Neuronal stem cell (in vitro differentiated cells): ENCODE measurements at regions not wholly inside any gene's neighbourhood (a gene's known extent, or its start where the extent isn't known, plus 50 kb on each side); places are given as distances from the start of the nearest gene placed in this dataset.

ENCODE experiments used
- DNase-seq: peaks from one replicate; pipeline ENCODE4 v3.0.0-alpha.2; 2013; ENCODE audit warnings: low spot score
- H2AFZ ChIP-seq: one replicate; pipeline ENCODE4 v1.6.1; 2013; ENCODE audit warnings: mild to moderate bottlenecking, low read length, inconsistent platforms
- H2AK5ac ChIP-seq: 2 replicates; pipeline ENCODE4 v1.6.1; 2013; ENCODE audit warnings: low read depth, mild to moderate bottlenecking, inconsistent platforms, low read length, moderate library complexity, mixed read lengths
- H2BK120ac ChIP-seq: 2 replicates; pipeline ENCODE4 v1.6.1; 2013; ENCODE audit warnings: low read depth, mild to moderate bottlenecking, inconsistent platforms, low read length, moderate library complexity, mixed read lengths
- H2BK12ac ChIP-seq: one replicate; pipeline ENCODE4 v1.6.1; 2013; ENCODE audit warnings: low read length, inconsistent platforms
- H2BK15ac ChIP-seq: 2 replicates; pipeline ENCODE4 v1.6.1; 2013; ENCODE audit warnings: mild to moderate bottlenecking, low read length, inconsistent platforms, mixed read lengths
- H2BK5ac ChIP-seq: one replicate; pipeline ENCODE4 v1.6.1; 2013; ENCODE audit warnings: inconsistent platforms, mild to moderate bottlenecking, low read length, moderate library complexity
- H3K14ac ChIP-seq: one replicate; pipeline ENCODE4 v1.6.1; 2013; ENCODE audit warnings: low read length, inconsistent platforms
- H3K18ac ChIP-seq: 2 replicates; pipeline ENCODE4 v1.6.1; 2013; ENCODE audit warnings: low read length, inconsistent platforms
- H3K23ac ChIP-seq: 2 replicates; pipeline ENCODE4 v1.6.1; 2013; ENCODE audit warnings: low read depth, mild to moderate bottlenecking, mixed read lengths, low read length, inconsistent platforms; ENCODE audit not compliant: poor library complexity
- H3K27ac ChIP-seq: replicated peaks from 3 replicates; pipeline ENCODE4 v1.5.1; 2013; ENCODE audit warnings: low read length, inconsistent platforms
- H3K27me3 ChIP-seq, 3 experiments: 2 replicates each; pipeline ENCODE4 v1.6.1; 2013; ENCODE audit warnings: low read length in 3 of 3, mild to moderate bottlenecking in 2 of 3, inconsistent platforms in 1 of 3, low read depth in 1 of 3, mixed read lengths in 1 of 3, moderate library complexity in 1 of 3; ENCODE audit not compliant: control insufficient read depth in 3 of 3, insufficient read depth in 3 of 3
- H3K36me3 ChIP-seq, 2 donors: replicated peaks in 1 of 2; 2 replicates each; pipeline ENCODE4 v1.6.1; 2013; ENCODE audit warnings: low read length in 2 of 2; ENCODE audit not compliant: control insufficient read depth in 2 of 2, insufficient read depth in 2 of 2
- H3K4ac ChIP-seq: 2 replicates; pipeline ENCODE4 v1.6.1; 2013; ENCODE audit warnings: inconsistent platforms, mild to moderate bottlenecking, low read length, moderate library complexity
- H3K4me1 ChIP-seq, 2 donors: 1 replicate in 1 of 2; 2 replicates in 1 of 2; pipeline ENCODE4 v1.6.1; 2013; ENCODE audit warnings: low read length in 2 of 2, low read depth in 1 of 2; ENCODE audit not compliant: control insufficient read depth in 2 of 2, insufficient read depth in 1 of 2
- H3K4me2 ChIP-seq: one replicate; pipeline ENCODE4 v1.6.1; 2013; ENCODE audit warnings: mild to moderate bottlenecking, low read length, inconsistent platforms; ENCODE audit not compliant: insufficient read depth, poor library complexity, severe bottlenecking
- H3K4me3 ChIP-seq, 2 donors: 2 replicates each; pipeline ENCODE4 v1.5.1; 2013; ENCODE audit warnings: low read length in 2 of 2, mild to moderate bottlenecking in 2 of 2, inconsistent platforms in 1 of 2, moderate library complexity in 1 of 2
- H3K79me1 ChIP-seq: one replicate; pipeline ENCODE4 v1.6.1; 2013; ENCODE audit warnings: low read depth, mild to moderate bottlenecking, inconsistent platforms, low read length, moderate library complexity
- H3K9ac ChIP-seq: one replicate; pipeline ENCODE4 v1.6.1; 2013; ENCODE audit warnings: mild to moderate bottlenecking, low read depth, low read length, inconsistent platforms; ENCODE audit not compliant: poor library complexity
- H3K9me3 ChIP-seq, 2 donors: replicated peaks in 1 of 2; 2 replicates each; pipeline versions ENCODE3 to v1.6.1; 2013; ENCODE audit warnings: low read length in 2 of 2, mild to moderate bottlenecking in 2 of 2, inconsistent platforms in 1 of 2, low read depth in 1 of 2, mixed read lengths in 1 of 2, moderate library complexity in 1 of 2; ENCODE audit not compliant: control insufficient read depth in 2 of 2, insufficient read depth in 1 of 2
- H4K8ac ChIP-seq: one replicate; pipeline ENCODE4 v1.6.1; 2013; ENCODE audit warnings: low read depth, mild to moderate bottlenecking, inconsistent platforms, low read length, moderate library complexity
- H4K91ac ChIP-seq: one replicate; pipeline ENCODE4 v1.6.1; 2013; ENCODE audit warnings: low read length, low read depth, mild to moderate bottlenecking, inconsistent platforms; ENCODE audit not compliant: poor library complexity
- WGBS, 2 donors: extraction: QIAGEN DNeasy Blood & Tissue Kit; methylation state at CpG; one replicate each; pipeline ENCODE4 v1.1.7; 2013; ENCODE audit warnings: missing lambda C conversion rate in 2 of 2, mixed read lengths in 1 of 2; ENCODE audit not compliant: insufficient read length in 2 of 2, insufficient replicate concordance in 1 of 2; ENCODE audit errors: extremely low coverage in 2 of 2; 5-methylcytosine and 5-hydroxymethylcytosine counted together

DNA sequence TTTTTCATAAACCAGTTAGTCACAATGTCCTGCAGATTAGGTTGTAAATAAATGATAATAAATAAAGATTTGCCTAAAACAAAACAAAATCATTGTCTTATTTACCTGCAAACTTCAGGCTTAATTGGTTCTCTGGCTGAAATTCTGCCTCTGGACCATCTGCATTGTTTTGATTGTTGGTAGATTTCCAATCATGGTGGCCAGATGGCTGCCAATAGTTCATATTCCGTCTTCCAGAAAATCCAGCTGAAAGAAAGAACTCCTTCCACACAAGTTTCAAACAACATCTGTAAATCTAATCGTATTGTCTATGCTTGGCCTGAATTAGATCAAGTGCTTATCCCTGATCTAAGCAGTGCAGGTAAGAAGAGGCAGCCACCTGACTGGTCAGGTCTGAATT is 771.1 kb upstream of the ZEB2 start:
- Histone ChIP-seq H3K9me3 (no peaks in the 10 kb centered on the region), H3K14ac (no peak overlapping the region), H3K36me3 (no peaks in the 10 kb centered on the region), H4K8ac (no peak overlapping the region), H2BK5ac (no peak overlapping the region), H3K4me1 (peaks cover 5 to 9% of the 10 kb centered on the region in 2 donors), H4K91ac (no peak overlapping the region), H3K4me2 (no peak overlapping the region), H3K79me1 (no peaks in the 10 kb centered on the region), H2BK15ac (no peak overlapping the region), H3K4me3 (no peak overlapping the region), H2AK5ac (no peak overlapping the region), H2AFZ (no peak overlapping the region), H2BK12ac (no peak overlapping the region), H3K23ac (no peak overlapping the region), H3K18ac (no peak overlapping the region), H3K27me3 (no peaks in the 10 kb centered on the region), H2BK120ac (no peak overlapping the region), H3K4ac (no peak overlapping the region), H3K27ac (no peak overlapping the region), H3K9ac (no peak overlapping the region)
- no peak for DNase-seq
- WGBS, 2 donors = no CpG with 5 or more reads among the region's 2 CpGs

DNA sequence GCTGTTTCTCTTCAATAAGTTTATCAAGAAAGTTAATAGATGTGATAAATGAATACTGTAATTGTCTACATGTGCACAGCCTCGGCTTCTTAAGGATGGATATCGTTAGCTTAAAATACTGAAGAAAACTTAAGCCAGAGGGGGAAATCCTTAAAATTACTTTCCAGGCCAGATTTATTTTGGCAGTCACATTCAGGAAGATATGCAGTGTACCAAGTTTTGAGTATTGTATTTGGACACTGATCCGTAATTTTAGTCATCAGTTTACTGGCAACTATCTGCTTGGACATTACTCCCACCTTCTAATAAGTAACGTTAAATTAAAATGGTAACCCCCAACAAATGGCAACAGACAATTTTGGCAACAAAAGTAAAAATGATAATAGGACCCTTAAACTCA is 770.0 kb upstream of the ZEB2 start:
- no CpG with 5 or more reads among the region's 4 CpGs for WGBS, 2 donors
- Histone ChIP-seq H3K4me1 (peaks cover 5 to 9% of the 10 kb centered on the region in 2 donors), H2BK5ac (no peak overlapping the region), H2AK5ac (no peak overlapping the region), H2BK15ac (no peak overlapping the region), H3K27me3 (no peaks in the 10 kb centered on the region), H3K36me3 (no peaks in the 10 kb centered on the region), H4K8ac (no peak overlapping the region), H3K9ac (no peak overlapping the region), H3K4me3 (no peak overlapping the region), H3K14ac (no peak overlapping the region), H3K79me1 (no peaks in the 10 kb centered on the region), H3K18ac (no peak overlapping the region), H3K23ac (no peak overlapping the region), H3K27ac (no peak overlapping the region), H3K4ac (no peak overlapping the region), H2BK120ac (no peak overlapping the region), H3K9me3 (no peaks in the 10 kb centered on the region), H2BK12ac (no peak overlapping the region), H3K4me2 (no peak overlapping the region), H4K91ac (no peak overlapping the region), H2AFZ (no peak overlapping the region)
- no peak for DNase-seq

DNA sequence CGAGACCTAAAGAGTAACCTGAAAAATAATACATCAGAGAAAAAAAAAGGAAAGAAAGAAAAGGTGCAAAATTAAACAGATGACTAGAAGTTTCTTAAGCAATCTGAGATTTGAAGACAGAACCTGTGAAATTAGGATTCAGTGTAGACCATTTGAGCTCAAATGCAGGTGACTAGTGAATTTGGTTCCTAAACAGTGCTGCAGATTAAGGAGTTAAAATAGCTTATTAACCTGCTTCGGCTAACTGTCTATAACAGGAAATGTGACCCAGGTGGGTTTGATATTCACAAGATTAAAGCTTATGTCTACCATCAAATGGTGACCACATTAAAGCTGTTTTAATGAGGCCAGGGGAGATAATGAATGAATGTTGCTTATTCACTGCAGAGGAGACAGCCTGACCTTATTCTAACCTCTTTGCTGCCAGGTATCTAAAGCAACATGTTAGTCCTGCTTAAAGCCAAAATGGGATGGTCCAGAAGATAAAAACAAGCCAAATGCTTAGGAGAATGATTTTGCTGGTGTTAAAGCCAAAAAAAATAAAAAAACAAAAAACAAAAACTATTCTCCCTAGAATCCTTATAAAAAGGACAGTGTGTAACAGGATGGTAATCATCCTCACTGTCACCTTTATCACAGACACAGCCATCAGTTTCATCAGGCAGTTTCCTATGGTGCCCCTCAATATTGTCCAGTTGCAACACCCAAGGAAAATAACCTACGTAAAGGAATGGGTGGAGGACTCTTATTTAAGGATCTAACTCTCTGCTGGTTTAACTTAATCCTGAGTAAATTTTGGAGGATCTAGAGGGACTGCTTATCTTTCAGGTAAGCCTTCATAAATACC is 769.0 kb upstream of the ZEB2 start:
- no peak overlapping the region for H3K4me2 ChIP-seq
- no CpG with 5 or more reads among the region's 3 CpGs for WGBS, 2 donors
- no peaks in the 10 kb centered on the region for H3K27me3 ChIP-seq
- no peak overlapping the region for H2BK120ac ChIP-seq
- no peak overlapping the region for H3K27ac ChIP-seq
- no peak overlapping the region for H3K4ac ChIP-seq
- H3K79me1 ChIP-seq = no peaks in the 10 kb centered on the region
- no peak overlapping the region for H3K18ac ChIP-seq
- H3K4me3 ChIP-seq = no peak overlapping the region
- H3K9me3 ChIP-seq = no peaks in the 10 kb centered on the region
- no peak overlapping the region for H4K8ac ChIP-seq
- H2BK5ac ChIP-seq = no peak overlapping the region
- no peak overlapping the region for H4K91ac ChIP-seq
- H3K23ac ChIP-seq = no peak overlapping the region
- H2AFZ ChIP-seq = no peak overlapping the region
- H3K36me3 ChIP-seq = no peaks in the 10 kb centered on the region
- H3K14ac ChIP-seq = no peak overlapping the region
- H3K9ac ChIP-seq = no peak overlapping the region
- no peak overlapping the region for H2BK12ac ChIP-seq
- DNase-seq = no peak
- no peak overlapping the region for H2AK5ac ChIP-seq
- peaks cover 5 to 9% of the 10 kb centered on the region in 2 donors for H3K4me1 ChIP-seq
- H2BK15ac ChIP-seq = no peak overlapping the region

DNA sequence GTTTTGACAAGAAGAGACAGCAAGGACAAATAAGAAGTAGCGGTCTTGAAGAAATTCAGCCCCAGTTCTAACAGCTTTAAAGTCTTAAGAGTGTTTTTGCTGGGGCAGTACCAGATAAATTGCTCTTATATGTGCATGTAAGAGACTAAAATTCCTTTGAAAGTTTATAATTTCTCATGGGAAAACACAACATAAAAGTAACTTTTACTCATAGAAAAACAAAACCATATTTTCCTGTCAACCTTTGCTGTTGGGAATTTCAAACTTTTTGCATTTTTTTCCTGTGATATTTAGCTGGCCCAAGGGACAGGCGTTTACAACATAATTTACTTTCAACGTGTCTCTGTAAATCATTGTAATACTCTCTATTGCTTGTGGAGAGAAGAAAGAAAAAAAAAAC is 767.8 kb upstream of the ZEB2 start:
- Histone ChIP-seq H2BK12ac (no peak overlapping the region), H4K91ac (no peak overlapping the region), H2BK5ac (no peak overlapping the region), H3K4ac (no peak overlapping the region), H3K4me1 (peaks cover 5 to 9% of the 10 kb centered on the region in 2 donors), H3K27me3 (no peaks in the 10 kb centered on the region), H2AK5ac (no peak overlapping the region), H2AFZ (no peak overlapping the region), H3K9me3 (no peaks in the 10 kb centered on the region), H3K18ac (no peak overlapping the region), H4K8ac (no peak overlapping the region), H3K14ac (no peak overlapping the region), H3K79me1 (no peaks in the 10 kb centered on the region), H3K9ac (no peak overlapping the region), H2BK15ac (no peak overlapping the region), H3K23ac (no peak overlapping the region), H3K4me3 (no peak overlapping the region), H3K27ac (no peak overlapping the region), H3K36me3 (no peaks in the 10 kb centered on the region), H2BK120ac (no peak overlapping the region), H3K4me2 (no peak overlapping the region)
- WGBS, 2 donors = no CpG with 5 or more reads among the region's 3 CpGs
- DNase-seq = no peak
